SK-N-SH (cell line): ENCODE measurements at regions not wholly inside any gene's neighbourhood (a gene's known extent, or its start where the extent isn't known, plus 50 kb on each side); places are given as distances from the start of the nearest gene placed in this dataset.

Source experiments
- CTCF ChIA-PET: fragments of 300-600, 350-600 bp; formaldehyde crosslinking; extraction: SDS; loops from one replicate; lab custom pipeline; 2021; lab: Yijun Ruan, JAX
- POLR2A ChIA-PET: fragments of 350-600 bp; sonication (Branson Sonifier 250); formaldehyde crosslinking; extraction: SDS; loops from one replicate; lab custom pipeline; 2020; ENCODE audit warnings: antibody characterized with exemption, inconsistent platforms; lab: Yijun Ruan, JAX
- DNase-seq: peaks from one replicate; pipeline ENCODE4 v3.0.0; 2012
- H2AFZ ChIP-seq: fragments of 200-600 bp; sonication (generic); 2 replicates; pipeline ENCODE4 v1.8.1; 2016; ENCODE audit warnings: antibody characterized with exemption, mild to moderate bottlenecking, low read depth
- H3F3A ChIP-seq: fragments of 200-600 bp; sonication (generic); replicated peaks from 2 replicates; pipeline ENCODE3; 2016; ENCODE audit warnings: antibody characterized with exemption, mild to moderate bottlenecking; ENCODE audit not compliant: insufficient read depth
- H3K27ac ChIP-seq, 2 experiments: fragments of 200-500 bp in 1 of 2; fragments of 200-600 bp in 1 of 2; sonication (Bioruptor generic) in 1 of 2; sonication (generic), shearing (Covaris generic) in 1 of 2; 2 replicates each; pipeline versions ENCODE4 v1.5.1 to v1.6.1; 2014 to 2016; ENCODE audit warnings: low read depth in 2 of 2, inconsistent platforms in 1 of 2, low read length in 1 of 2, mild to moderate bottlenecking in 1 of 2, mixed read lengths in 1 of 2
- H3K27me3 ChIP-seq: fragments of 200-600 bp; sonication (generic), shearing (Covaris generic); 2 replicates; pipeline ENCODE4 v1.6.1; 2016; ENCODE audit warnings: mixed run types; ENCODE audit not compliant: insufficient read depth
- H3K36me3 ChIP-seq, 2 experiments: fragments of 200-500 bp in 1 of 2; fragments of 200-600 bp in 1 of 2; sonication (Bioruptor generic) in 1 of 2; sonication (generic) in 1 of 2; replicated peaks in 1 of 2; 2 replicates each; pipeline versions ENCODE3 to v1.5.1; 2014 to 2016; ENCODE audit warnings: low read length in 1 of 2, mild to moderate bottlenecking in 1 of 2; ENCODE audit not compliant: insufficient read depth in 2 of 2, control insufficient read depth in 1 of 2
- H3K4me1 ChIP-seq, 2 experiments: fragments of 200-500 bp in 1 of 2; fragments of 200-600 bp in 1 of 2; sonication (Bioruptor generic) in 1 of 2; sonication (generic), shearing (Covaris generic) in 1 of 2; 2 replicates each; pipeline versions ENCODE4 v1.5.1 to v1.6.1; 2014 to 2016; ENCODE audit warnings: low read depth in 1 of 2, low read length in 1 of 2, mixed run types in 1 of 2; ENCODE audit not compliant: insufficient read depth in 2 of 2, control insufficient read depth in 1 of 2
- H3K4me2 ChIP-seq: fragments of 200-600 bp; sonication (generic), shearing (Covaris generic); 2 replicates; pipeline ENCODE4 v1.6.1; 2017; ENCODE audit warnings: mixed run types
- H3K4me3 ChIP-seq, 2 experiments: fragments of 200-500 bp in 1 of 2; fragments of 200-600 bp in 1 of 2; sonication (Bioruptor generic) in 1 of 2; sonication (generic), shearing (Covaris generic) in 1 of 2; 2 replicates each; pipeline versions ENCODE4 v1.5.1 to v1.8.1; 2014 to 2016; ENCODE audit warnings: low read depth in 2 of 2, inconsistent platforms in 1 of 2, low read length in 1 of 2, mild to moderate bottlenecking in 1 of 2, mixed read lengths in 1 of 2, moderate library complexity in 1 of 2
- H3K79me2 ChIP-seq: fragments of 200-600 bp; sonication (generic); 2 replicates; pipeline ENCODE4 v1.8.1; 2017; ENCODE audit warnings: mild to moderate bottlenecking; ENCODE audit not compliant: insufficient read depth
- H3K9ac ChIP-seq: fragments of 200-600 bp; sonication (generic); 2 replicates; pipeline ENCODE4 v1.6.1; 2017; ENCODE audit warnings: mixed run types
- H3K9me2 ChIP-seq: fragments of 200-600 bp; sonication (generic); 2 replicates; pipeline ENCODE4 v1.6.1; 2017; ENCODE audit warnings: mixed run types
- H3K9me3 ChIP-seq: fragments of 200-600 bp; sonication (generic); 2 replicates; pipeline ENCODE4 v1.6.1; 2017; ENCODE audit warnings: mixed run types, mild to moderate bottlenecking, moderate library complexity
- H4K20me1 ChIP-seq: fragments of 200-600 bp; sonication (generic); 2 replicates; pipeline ENCODE4 v1.6.1; 2017; ENCODE audit warnings: mild to moderate bottlenecking, mixed run types; ENCODE audit not compliant: insufficient read depth
- CTCF ChIP-seq: fragments of 200-600 bp; sonication (generic); IDR thresholded peaks from 2 replicates; pipeline ENCODE4 v1.6.1; 2017; ENCODE audit warnings: antibody characterized with exemption, mild to moderate bottlenecking, moderate library complexity
- ELF1 ChIP-seq: IDR thresholded peaks from 2 replicates; pipeline ENCODE4 v1.4.0; 2012
- EP300 ChIP-seq, 2 experiments: IDR thresholded peaks; 2 replicates each; pipeline versions ENCODE4 v1.4.0 to v1.6.1; 2012; ENCODE audit warnings: borderline replicate concordance in 1 of 2, low read depth in 1 of 2, low read length in 1 of 2
- EZH2phosphoT487 ChIP-seq: fragments of 200-600 bp; sonication (generic); IDR thresholded peaks from 2 replicates; pipeline ENCODE4 v1.6.1; 2017; ENCODE audit warnings: low read depth, mixed run types, mild to moderate bottlenecking, antibody characterized with exemption, moderate library complexity, borderline replicate concordance
- FOSL2 ChIP-seq: IDR thresholded peaks from 2 replicates; pipeline ENCODE4 v1.4.0; 2012; ENCODE audit warnings: low read depth, mild to moderate bottlenecking, moderate library complexity, borderline replicate concordance
- FOXJ3 ChIP-seq: sonication (generic); formaldehyde crosslinking; IDR thresholded peaks from 2 replicates; pipeline ENCODE4 v1.5.1; 2020; ENCODE audit warnings: mild to moderate bottlenecking, missing genetic modification reagents
- GATA2 ChIP-seq: sonication (generic); formaldehyde crosslinking; IDR thresholded peaks from 2 replicates; pipeline ENCODE4 v1.5.0; 2020; ENCODE audit warnings: mild to moderate bottlenecking, missing genetic modification reagents
- MEF2A ChIP-seq: IDR thresholded peaks from 2 replicates; pipeline ENCODE4 v1.4.0; 2012; ENCODE audit warnings: low read depth, borderline replicate concordance
- MXI1 ChIP-seq: IDR thresholded peaks from 2 replicates; pipeline ENCODE4 v1.6.1; 2012; ENCODE audit warnings: mild to moderate bottlenecking, low read depth, low read length, improper control_type of control experiment
- POLR2AphosphoS5 ChIP-seq: IDR thresholded peaks from 2 replicates; pipeline ENCODE4 v1.6.1; 2012; ENCODE audit warnings: low read depth, low read length
- REST ChIP-seq: IDR thresholded peaks from 2 replicates; pipeline ENCODE4 v1.6.1; 2012; ENCODE audit warnings: mild to moderate bottlenecking, low read depth, low read length, moderate library complexity
- RXRA ChIP-seq: IDR thresholded peaks from 2 replicates; pipeline ENCODE4 v1.4.0; 2012; ENCODE audit warnings: low read depth, mild to moderate bottlenecking, borderline replicate concordance
- SIN3A ChIP-seq: IDR thresholded peaks from 2 replicates; pipeline ENCODE4 v1.6.1; 2012; ENCODE audit warnings: low read depth, mild to moderate bottlenecking, low read length, moderate library complexity, borderline replicate concordance
- TCF12 ChIP-seq: IDR thresholded peaks from 2 replicates; pipeline ENCODE4 v1.4.0; 2012
- WGBS: methylation state at CpG from one replicate; pipeline ENCODE4 v1.1.6; 2017; ENCODE audit warnings: low lambda C conversion rate; 5-methylcytosine and 5-hydroxymethylcytosine counted together

- TF ChIP-seq TCF12 = no peak
Observed at GRCh38 chr18:34311468-34311867, 86.8 kb upstream of the NOL4 start (continued).

GRCh38 chr18:34314847-34315246 lies 90.1 kb upstream of the NOL4 start:
- CTCF ChIA-PET = interaction anchor here (4.0 kb wide), 1 partner anchor 192 kb away, joined by 38 read pairs; no protein-coding TSS in a partner anchor
- no peak for DNase-seq
- peaks cover 0 to 3% of the 10 kb centered on the region in 2 experiments; a peak in 2 of 4 replicates for H3K4me1 ChIP-seq
- no peaks in the 10 kb centered on the region for H3K9me2 ChIP-seq
- POLR2A ChIA-PET = no interaction called here
- H3K27ac ChIP-seq = no peak overlapping the region
- no peak overlapping the region for H2AFZ ChIP-seq
- TF ChIP-seq SIN3A (no peak), REST (no peak), CTCF (no peak), RXRA (no peak), GATA2 (CRISPR knock-in tag) (no peak), FOXJ3 (no peak), TCF12 (no peak), MEF2A (no peak), EZH2phosphoT487 (no peak), ELF1 (no peak), FOSL2 (no peak), POLR2AphosphoS5 (no peak), MXI1 (no peak), EP300 (IDR thresholded peaks at IDR 0.05; ENCODE audit: borderline replicate concordance in 1 of 2, low read depth in 1 of 2, low read length in 1 of 2) (no peak)
- TF ChIP-seq, all 33 proteins: peak for 0
- Histone ChIP-seq H3K79me2 (no peaks in the 10 kb centered on the region), H3K9me3 (no peaks in the 10 kb centered on the region), H3F3A (no peaks in the 10 kb centered on the region), H3K36me3 (no peaks in the 10 kb centered on the region), H4K20me1 (no peaks in the 10 kb centered on the region), H3K4me2 (no peak overlapping the region), H3K27me3 (no peaks in the 10 kb centered on the region), H3K9ac (no peak overlapping the region), H3K4me3 (no peak overlapping the region)
- WGBS = 70% methylated on average over 4 of the region's 4 CpGs
